Epithelial cell of esophagus (primary cell): ENCODE measurements at regions not wholly inside any gene's neighbourhood (a gene's known extent, or its start where the extent isn't known, plus 50 kb on each side); places are given as distances from the start of the nearest gene placed in this dataset.

ENCODE experiments used
- DNase-seq: peaks from one replicate; pipeline ENCODE4 v3.0.0; 2010; ENCODE audit warnings: low read depth
- H3K4me3 ChIP-seq: 2 replicates; pipeline ENCODE4 v1.5.1; 2011; ENCODE audit warnings: mild to moderate bottlenecking, low read length, control low read depth
- TF ChIP-seq, protein P1 (sequence below): IDR thresholded peaks from 2 replicates; pipeline ENCODE4 v1.5.1; 2011; ENCODE audit warnings: low read depth, mild to moderate bottlenecking, low read length, control low read depth, inconsistent platforms; ENCODE audit not compliant: insufficient read depth; ENCODE audit errors: missing control alignments

- TF ChIP-seq, protein P1, sequence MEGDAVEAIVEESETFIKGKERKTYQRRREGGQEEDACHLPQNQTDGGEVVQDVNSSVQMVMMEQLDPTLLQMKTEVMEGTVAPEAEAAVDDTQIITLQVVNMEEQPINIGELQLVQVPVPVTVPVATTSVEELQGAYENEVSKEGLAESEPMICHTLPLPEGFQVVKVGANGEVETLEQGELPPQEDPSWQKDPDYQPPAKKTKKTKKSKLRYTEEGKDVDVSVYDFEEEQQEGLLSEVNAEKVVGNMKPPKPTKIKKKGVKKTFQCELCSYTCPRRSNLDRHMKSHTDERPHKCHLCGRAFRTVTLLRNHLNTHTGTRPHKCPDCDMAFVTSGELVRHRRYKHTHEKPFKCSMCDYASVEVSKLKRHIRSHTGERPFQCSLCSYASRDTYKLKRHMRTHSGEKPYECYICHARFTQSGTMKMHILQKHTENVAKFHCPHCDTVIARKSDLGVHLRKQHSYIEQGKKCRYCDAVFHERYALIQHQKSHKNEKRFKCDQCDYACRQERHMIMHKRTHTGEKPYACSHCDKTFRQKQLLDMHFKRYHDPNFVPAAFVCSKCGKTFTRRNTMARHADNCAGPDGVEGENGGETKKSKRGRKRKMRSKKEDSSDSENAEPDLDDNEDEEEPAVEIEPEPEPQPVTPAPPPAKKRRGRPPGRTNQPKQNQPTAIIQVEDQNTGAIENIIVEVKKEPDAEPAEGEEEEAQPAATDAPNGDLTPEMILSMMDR, result no peak
- no peak overlapping the region for H3K4me3 ChIP-seq
- DNase-seq, result peak; percentile 73
These were observed 65.6 kb downstream of the ANXA2R start for GRCh38 chr5:42974536-42974935.

DNA sequence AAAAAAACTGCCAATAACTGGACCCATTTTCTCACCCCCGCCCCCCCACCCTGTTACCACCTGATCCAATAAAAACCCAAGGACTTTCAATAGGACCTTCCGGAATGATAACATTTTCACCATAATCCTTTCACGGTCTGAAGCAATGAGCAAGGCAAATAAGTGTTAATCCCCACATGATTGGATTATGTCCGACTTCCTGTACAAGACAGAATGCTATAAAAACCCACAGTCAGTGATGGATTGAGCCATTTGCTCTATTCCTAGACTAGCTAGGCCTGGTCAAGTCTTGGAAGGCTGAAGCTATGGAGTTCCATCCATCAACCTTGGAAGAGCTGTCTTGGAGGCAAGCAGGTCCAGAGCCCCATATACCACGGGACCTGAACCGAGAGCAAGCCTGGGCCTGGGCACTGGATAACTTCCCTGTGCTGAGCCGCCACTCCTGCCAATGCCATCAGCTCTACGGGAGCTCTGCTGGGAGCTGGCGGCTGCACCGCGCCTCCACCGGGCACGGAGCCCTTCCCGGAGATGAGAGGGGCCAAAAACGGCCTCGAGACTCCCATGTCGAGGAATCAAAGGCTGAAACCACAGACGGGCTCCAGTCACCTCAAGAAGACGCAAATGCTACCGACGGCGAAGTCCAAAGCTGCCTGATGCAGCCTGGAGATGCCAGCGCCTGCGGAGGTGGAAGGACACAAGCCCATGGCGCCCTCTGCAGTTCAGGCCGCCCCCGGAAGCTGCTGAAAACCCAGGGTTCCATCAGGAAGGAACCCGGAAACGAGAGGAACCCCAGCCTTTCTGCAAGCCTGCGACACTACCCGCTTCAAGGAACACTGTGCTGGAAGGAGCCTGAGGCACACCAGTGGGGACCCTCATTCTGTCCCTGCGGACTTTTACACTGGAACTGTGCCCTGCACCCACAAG, 69.2 kb downstream of the ANXA2R start:
- no peak overlapping the region for H3K4me3 ChIP-seq
- TF ChIP-seq, protein P1, result no peak
- no peak for DNase-seq

DNA sequence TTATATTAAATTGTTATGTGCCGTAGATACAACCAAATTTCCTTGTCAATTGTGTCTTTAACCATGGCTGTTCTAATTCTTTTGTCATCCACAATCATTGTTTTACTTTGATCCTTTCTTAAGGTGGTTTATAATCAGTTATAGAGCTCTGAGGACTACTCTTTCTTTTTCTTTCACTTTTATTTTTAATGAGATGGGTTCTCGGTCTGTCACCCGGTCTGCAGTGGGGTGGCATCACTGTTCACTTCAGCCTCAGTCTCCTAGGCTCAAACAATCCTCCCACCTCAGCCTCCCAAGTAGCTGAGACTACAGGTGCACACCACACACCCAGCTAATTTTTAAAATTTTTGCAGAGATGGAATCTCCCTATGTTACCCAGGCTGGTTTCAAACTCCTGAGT, 74.2 kb downstream of the ANXA2R start:
- no peak for DNase-seq
- TF ChIP-seq, protein P1, result no peak

DNA sequence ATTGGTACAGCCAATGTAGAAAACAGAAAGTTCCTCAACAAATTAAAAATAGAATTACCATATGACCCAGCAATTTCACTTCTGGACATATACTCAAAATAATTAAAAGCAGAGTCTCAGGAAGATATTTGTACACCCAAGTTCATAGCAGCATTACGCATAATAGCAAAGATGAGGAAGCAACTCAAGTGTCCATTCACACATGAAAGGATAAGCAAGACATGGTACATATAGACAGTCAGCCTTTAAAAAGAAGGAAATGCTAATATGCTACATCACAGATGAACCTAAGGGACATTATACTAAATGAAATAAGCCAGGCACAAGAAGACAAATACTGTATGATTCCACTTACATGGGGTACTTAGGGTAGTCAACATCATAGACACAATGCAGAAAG, 76.7 kb downstream of the ANXA2R start:
- no peak overlapping the region for H3K4me3 ChIP-seq
- DNase-seq, result no peak
- TF ChIP-seq, protein P1, result no peak

More for the DNA sequence above, 74.2 kb downstream of the ANXA2R start:
- no peak overlapping the region for H3K4me3 ChIP-seq

- TF ChIP-seq, protein P1, result no peak
- no peak for DNase-seq
- no peak overlapping the region for H3K4me3 ChIP-seq
These were observed 78.0 kb downstream of the ANXA2R start for GRCh38 chr5:42962124-42962523.

DNA sequence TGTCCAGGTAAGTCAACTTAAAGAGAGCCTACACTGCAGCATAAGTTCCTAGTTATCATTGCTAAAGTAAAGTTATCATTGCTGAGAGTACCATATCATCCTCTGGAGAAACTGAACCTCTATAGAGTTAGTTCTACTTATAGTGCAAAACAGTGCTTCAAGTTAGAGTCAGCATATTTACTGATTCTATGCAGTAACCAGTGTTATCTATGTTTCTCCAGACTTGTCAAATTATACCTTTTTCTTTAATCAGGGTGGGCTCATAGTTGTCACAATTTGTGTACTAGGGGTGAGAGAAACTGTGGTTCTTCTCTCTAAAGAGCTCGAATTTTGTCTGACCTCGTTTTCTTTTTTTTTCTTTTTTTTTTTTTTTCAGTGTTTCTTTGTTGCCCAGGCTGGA, 79.6 kb downstream of the ANXA2R start:
- H3K4me3 ChIP-seq, result no peak overlapping the region
- no peak for DNase-seq
- TF ChIP-seq, protein P1, result no peak

DNA sequence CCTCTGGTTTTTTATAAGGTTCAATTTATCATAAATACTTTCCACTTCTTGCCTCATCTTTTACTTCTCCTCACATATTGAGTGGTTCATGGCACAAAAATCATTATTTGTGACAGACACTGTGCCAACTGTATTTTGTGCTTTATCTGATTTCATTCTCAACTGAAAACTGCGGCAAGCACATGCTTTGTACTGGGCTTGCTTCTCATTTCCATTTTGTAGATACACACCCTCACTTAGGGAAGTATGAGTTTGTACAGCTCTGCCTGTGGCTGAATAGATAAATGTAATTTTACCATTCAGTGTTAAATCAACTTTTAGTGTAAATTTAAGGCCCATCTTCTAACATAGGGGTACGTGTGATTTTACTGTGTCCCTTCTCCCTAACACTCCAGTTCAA, 83.6 kb downstream of the ANXA2R start:
- TF ChIP-seq, protein P1, result no peak
- no peak overlapping the region for H3K4me3 ChIP-seq
- DNase-seq, result no peak
